ENCODE measurements at regions not wholly inside any gene's neighbourhood (a gene's known extent, or its start where the extent isn't known, plus 50 kb on each side); places are given as distances from the start of the nearest gene placed in this dataset.
A peak's percentile ranks its signal among the peaks of the same experiment; 100 is the strongest.
"Not testable (repeated sequence)": the region's sequence is repeated elsewhere in the genome, so short reads cannot be mapped to it uniquely, and the experiment has no call there.

DNA sequence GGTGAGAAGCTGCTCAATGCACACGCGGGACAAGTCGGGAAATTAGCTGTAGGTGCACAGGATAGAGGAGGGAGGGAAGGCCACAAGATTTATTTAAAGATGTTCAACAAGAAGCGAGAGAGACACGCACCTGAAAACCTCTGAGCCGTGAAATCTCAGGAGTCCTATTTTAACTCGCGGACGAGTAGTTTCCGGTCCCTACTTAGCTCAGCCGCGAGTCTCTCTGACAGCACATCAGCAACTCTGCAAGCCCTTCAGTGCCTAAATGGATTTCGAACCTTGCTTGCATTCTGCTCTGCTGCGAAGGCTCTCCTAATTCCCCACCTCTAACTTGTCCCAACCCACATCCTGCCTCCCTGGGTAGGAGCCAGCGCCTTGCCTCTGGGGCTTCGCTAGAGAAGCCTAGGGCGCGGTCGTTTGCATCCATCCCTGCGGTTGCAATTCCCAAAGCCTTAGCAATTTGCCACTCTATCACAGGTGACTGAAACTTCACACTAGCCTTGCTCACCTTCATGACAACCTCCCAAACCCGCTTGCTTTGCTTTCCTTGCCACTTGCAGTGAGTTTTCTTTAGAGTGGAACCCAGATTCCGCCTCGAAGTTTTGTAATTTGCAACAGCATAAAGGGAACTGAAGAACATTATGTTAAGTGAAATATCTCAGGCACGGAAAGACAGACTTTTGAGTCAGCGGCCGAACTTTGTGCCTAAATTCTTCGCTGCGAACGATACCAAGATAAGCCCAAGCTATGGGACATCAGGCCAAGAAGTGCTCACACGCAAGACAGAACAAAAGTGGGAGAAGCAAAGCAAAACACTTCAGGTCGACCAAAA, 202.8 kb downstream of the KDM5D start:
- no peak for DNase-seq (ENCODE audit: low read depth in 2 of 2)

DNA sequence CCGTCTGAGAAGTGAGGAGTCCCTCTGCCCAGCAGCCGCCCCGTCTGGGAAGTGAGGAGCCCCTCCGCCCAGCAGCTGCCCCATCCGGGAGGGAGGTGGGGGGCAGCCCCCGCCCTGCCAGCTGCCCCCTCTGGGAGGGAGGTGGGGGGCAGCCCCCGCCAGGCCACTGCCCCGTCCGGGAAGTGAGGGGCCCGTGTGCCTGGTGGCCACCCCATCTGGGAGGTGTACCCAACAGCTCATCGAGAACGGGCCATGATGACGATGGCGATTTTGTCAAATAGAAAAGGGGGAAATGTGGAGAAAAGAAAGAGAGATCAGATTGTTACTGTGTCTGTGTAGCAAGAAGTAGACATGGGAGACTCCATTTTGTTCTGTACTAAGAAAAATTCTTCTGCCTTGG, 208.8 kb downstream of the KDM5D start:
- DNase-seq (ENCODE audit: low read depth in 2 of 2): not testable (repeated sequence)

DNA sequence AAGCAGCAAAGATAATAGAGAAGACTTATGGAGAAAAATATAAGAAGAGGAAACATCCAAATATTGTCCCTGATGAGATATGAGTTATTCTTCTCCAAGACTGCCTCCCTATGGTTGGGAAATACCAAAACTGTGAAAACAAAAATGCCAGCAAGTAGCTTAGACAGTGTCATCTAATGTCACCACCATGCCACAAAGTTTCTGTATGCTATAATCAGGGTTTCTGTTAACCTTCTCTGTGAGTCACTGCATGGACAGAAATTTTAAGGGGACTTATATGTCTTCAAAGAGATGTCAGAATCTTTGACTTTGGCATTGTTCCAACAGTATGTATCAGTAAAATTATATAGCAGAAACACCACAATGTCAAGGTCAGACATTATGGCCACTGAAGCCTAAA, 222.6 kb downstream of the KDM5D start:
- DNase-seq (ENCODE audit: low read depth in 2 of 2): no peak

DNA sequence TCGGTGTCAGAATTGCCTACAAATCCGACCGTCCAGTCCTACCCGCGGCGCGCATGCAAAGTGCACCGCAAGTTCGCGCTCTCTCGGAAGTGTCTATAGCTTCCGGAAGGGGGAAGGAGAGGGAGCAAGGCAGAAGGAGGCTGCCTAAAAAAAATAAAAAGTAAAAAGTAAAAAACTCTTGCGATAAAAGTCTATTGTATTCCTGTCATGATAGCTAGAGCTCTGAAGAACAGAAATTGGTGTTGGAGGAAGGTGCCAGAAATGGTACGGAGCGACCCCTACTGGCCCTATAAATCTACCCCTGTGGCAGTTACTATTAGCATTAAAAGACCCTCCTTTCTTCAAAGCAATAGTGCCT, 241.5 kb downstream of the KDM5D start:
- peak in 1 of 2 donors; percentile 18 for DNase-seq (ENCODE audit: low read depth in 2 of 2)

DNA sequence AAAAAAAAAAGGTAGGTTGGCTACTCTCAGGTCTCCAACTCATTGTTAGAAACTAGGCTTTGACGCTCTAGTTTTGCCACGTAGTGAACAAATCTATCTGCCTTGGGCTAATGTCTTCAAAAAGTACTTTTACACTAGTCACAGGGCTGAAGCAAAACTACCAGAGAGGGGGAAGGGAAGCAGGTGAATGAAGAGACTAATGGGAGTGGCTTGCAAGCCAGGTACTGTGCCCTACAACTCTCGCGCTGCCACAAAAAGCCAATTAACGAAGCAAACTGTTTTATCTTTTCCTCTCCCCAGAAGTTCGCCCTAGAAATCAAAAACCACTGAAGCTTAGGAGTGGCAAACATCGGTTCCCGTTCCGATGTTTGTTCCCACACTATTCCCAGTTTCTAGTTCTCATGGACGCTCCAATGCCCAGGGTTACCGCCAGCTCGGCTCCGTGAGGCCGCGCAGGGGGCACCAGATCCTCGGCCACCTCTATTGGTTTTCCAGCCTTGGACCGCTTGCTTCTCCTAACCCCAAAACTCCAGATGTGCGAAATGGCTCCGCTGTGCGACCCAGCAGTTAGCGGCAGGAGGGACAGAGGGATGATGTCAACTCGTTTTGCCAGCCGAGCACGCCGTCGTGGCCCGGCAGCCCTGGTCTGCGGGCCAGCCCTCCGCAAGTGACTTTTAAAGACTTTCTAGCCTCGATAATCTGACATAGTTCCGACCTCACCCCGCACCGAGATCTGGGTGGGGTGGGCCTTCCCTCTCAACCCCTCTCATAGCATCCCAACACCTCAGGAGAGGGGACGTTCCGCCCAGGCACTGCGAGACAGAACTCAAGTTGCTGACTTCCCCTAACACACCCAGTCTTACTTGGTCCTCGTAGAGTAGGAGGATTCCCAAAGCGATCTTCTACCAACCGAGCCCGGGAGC, 242.1 kb downstream of the KDM5D start:
- DNase-seq (ENCODE audit: low read depth in 2 of 2): peak in 1 of 2 donors; percentile 2

DNA sequence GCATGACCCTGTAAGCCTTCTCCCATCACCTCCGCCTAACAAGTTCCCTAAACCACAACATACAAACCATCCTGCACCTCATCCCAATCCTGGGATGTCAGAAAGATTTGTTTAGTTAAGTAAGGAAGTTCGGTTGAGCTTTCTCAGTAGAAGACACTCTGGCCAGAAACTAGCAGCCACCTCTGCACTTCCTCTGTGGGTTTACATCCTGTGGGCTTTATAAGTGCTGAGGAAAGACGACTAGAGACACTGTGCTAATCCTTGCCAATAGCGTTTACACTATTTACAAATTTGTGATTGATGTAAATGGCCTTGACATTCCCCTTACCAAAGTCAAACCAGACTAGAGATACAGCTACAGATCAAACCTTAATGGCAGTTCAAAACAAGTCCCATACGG, 246.0 kb downstream of the KDM5D start:
- no peak for DNase-seq (ENCODE audit: low read depth in 2 of 2)

DNA sequence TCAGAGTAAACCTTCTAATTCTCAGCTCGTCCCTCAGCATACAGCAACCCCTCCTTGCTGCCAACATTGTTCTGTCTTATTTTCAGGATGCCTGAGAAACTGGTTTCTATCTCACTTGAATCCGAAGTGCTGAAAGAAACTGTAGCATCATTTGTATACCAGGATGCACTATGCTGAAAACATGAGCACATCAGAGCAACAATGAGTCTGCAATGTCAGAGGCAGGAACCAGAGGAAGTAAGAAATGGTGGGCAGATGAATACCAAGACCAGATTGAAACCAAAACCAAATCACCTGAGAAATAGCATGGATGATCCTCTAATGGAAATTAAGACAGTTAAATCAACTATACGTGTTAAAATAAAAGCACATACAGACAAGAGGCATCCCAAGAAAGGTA, 257.0 kb downstream of the KDM5D start:
- no peak for DNase-seq (ENCODE audit: low read depth in 2 of 2)

DNA sequence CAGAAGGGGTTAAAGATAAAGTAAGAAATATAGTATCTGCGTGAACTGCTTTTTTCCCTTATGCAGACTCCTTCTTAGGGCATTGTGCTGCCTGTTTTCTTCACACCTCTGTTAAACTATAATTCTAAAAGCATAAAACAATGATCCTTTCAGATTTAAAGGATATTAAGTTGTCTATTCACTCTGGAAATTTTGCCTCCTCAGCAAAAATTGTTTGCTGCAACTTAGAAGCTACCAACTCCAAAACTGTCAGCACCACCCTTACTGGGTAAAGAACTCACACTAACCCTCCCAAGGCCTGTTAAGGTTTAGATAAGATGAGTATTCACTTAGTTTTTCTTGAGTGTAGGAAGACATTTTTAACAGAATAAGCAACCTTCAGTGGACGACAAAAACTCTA, 259.5 kb downstream of the KDM5D start:
- no peak for DNase-seq (ENCODE audit: low read depth in 2 of 2)

DNA sequence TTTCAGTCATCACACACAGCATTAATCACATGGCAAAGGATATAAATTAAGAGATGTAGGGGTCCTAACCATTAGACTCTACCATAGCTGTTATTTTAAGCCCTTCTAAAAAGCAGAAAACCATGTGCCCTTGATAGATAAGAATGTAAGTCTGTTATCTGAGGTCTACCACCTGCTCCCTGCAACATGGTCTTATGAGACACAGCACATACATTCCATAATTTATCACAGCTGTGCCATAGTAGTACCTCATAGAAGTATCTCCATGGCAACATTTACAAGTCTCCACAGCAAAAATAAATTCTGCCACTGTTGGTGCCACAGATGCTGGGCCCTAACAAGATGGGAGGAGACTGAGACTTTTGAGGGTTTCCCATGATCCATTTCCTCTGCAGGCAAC, 265.4 kb downstream of the KDM5D start:
- DNase-seq (ENCODE audit: low read depth in 2 of 2): no peak

DNA sequence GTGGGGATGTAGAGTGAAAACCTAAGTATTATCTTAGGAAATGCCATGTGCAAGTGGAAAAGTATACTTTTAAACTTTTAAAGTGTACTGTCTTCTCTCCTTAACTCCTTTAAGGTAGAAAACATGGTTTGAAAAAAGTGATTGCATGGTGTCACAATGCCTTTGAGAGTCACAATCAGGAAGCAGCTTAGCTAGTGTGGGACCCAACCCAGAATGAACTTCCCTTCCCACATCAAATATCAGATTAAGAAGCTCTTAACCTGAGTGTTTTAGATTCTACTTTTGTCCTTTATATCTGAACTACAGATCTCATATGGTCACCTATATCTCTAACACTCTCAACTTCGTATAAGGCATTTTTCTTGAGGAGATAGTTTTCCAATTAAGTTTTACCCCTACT, 266.6 kb downstream of the KDM5D start:
- no peak for DNase-seq (ENCODE audit: low read depth in 2 of 2)

DNA sequence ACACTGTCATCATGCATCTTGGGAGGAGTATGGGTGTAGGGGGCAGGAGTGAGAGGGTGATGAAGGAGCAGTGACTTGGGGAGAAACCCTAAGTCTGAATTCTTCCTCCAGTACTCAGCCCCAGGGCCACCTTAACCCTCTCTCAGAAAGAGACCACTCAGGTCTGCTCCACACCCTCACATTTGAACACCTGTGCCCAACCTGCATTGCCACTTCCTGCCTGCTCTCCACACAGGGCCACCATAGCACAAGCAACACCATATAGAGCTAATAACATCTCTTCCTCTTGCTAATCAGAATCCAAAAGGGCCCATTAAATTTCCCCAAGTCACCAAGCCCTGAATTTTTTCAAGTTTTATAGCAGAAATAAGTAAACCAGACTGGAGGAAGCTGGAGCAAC, 278.7 kb downstream of the KDM5D start:
- no peak for DNase-seq (ENCODE audit: low read depth in 2 of 2)

DNA sequence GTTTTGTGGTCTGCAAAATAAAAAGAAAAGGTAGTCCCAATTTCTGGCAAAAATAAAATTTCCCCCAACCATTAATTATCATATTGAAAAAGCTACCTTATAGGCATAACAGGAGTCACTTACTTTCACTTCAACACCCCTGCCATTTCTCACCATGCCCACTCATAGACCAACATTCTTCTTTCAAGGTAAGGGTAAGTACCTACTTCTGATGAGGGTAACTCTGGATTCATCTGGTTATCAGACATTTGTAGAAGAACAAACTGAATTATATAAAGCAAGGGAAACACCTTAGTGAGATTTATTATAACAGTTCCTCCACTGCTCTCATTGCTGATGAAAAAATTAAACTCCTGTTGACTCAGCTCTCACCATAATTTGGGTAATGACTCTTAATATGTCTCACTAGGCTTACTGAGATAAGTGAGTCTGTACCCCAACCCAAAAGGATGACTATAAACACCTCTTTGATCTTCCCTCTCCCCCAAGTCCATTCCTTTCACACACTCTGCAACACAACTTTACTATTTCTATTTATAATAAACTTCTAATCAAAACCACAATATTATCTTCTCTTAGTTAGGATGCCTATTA, 287.6 kb downstream of the KDM5D start:
- no peak for DNase-seq (ENCODE audit: low read depth in 2 of 2)

DNA sequence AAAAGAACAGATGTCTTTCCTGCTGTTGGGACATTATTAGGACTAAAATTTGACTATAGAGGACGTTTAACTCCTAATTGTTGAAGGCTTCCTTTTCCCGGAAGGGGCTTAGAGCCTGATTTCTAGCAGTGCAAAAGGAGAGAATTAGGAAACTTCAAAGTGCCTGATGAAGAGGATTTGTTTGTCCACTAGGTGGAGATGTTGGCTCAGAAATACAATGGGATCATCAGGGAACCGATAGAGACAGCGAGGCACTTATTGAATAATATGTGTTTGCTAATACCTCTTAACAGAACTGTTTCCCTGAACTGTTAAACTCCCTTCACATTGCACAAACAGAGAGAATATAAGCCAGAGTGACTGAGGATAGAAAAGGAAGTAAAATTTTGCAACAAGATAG, 311.5 kb downstream of the KDM5D start:
- DNase-seq (ENCODE audit: low read depth in 2 of 2): no peak

DNA sequence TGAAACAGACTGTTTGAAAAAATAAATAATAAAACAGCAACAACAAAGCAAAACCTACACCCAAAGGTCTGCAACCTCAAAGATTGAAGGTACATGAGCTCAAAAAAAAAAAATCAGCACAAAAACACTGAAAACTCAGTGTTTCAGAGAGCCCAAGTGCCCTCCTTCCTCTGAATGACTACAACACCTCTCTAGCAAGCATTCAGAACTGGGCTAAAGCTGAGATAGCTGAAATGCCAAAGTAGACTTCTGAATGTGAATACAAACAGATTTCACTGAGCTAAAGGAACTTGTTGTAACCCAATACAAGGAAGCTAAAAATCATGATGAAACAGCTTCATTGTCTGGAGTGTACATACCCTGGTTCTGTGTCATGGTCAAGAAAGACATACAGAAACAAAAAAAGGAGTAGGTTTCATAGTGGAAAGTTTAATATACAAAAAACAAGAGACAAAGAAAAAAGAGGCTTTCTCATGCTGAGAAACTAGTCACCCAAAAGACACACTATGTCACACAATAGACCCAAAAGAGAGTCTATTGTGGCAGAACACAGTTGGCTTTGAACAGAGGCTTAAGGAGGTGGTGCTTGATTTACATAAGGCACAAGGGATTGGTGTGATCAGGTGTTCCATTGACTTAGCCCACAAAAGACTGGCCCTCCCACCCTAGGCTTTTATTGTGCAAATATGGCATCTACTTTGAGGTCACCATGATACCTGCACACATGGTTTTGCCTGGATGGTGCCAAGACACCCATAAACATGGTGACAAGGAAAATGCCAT, 316.6 kb downstream of the KDM5D start:
- no peak for DNase-seq (ENCODE audit: low read depth in 2 of 2)

DNA sequence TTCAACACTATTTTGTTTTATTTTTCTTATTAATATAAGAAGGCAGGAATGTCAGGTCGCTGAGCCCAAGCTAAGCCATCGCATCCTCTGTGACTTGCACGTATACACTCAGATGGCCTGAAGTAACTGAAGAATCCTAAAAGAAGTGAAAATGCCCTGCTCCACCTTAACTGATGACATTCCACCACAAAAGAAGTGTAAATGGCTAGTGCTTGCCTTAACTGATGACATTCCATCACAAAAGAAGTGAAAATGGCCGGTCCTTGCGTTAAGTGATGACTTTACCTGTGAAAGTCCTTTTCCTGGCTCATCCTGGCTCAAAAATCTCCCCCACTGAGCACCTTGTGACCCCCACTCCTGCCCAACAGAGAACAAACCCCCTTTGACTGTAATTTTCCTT, 317.3 kb downstream of the KDM5D start:
- DNase-seq (ENCODE audit: low read depth in 2 of 2): not testable (repeated sequence)

DNA sequence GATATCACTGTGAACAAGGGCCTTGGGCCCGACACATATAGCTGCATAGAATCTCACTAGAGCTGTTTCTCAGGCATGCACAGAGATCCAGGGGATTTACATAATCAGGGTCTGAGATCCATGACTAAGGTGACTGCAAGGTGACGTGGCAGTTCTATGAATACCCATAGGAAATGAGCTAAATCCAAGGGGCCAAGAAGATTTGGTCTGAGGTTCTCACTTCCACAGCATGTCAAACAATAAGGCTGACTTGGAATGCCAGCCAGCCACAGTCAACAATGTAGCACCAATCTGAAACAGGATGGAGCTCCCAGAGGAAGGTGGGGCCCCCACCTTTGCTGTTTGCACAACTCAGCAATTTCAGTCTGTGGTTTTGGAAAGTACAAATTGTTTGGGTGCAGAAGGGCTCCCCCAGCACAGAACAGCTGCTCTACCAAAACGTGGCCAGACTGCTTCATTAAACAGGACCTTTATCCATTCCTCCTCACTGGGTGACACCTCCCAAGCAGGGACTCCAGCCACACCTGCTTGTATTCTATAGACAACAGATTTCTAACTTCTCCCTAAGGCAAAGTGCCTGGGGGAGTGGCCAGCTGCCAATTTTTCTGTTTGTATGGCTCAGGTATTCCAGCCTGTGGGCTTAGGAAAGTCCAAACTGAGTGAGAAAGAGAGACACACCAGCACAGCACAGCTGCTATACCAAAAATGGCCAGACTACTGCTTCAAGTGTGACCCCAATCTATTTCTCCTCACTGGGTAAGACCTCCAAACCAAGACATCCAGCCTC, 333.4 kb downstream of the KDM5D start:
- no peak for DNase-seq (ENCODE audit: low read depth in 2 of 2)

DNA sequence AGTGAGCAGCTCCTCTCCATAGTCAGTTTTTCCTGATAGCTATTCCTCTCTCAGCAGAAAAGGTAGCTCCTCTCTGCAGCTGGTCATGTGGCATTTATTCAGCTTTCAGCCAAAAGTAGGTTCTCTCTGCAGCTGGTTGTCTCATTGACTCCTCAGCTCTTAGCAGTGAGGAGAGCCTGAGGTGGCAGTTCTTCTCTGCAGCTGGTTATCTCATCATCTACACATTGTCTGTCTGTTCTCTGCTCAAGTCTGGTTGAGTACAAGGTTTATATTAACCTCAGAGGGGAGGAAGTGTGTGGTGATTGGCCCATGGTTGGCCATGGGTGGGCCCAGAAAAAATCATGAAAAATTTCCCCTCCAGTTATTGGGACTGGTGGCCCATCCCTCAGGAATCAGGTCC, 338.3 kb downstream of the KDM5D start:
- no peak for DNase-seq (ENCODE audit: low read depth in 2 of 2)

DNA sequence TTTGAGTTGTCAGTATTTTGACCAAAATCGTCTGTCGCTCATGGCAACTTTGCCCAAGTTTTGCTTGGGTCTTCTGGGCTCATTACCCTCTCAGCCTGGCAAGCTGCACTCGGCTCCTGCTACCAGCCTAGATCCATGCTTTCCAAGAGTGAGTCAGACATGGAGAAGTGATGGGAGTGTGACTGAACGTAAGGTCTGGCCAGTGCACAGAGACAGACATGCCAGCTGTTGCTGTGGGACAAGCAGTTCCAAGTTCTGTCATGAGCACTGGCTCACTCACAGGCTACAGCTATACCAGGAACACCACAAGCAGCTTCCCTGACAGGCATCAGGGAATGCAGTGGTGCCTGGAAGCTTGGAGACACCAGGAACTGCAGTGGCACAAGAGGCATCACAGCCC, 338.9 kb downstream of the KDM5D start:
- DNase-seq (ENCODE audit: low read depth in 2 of 2): no peak

DNA sequence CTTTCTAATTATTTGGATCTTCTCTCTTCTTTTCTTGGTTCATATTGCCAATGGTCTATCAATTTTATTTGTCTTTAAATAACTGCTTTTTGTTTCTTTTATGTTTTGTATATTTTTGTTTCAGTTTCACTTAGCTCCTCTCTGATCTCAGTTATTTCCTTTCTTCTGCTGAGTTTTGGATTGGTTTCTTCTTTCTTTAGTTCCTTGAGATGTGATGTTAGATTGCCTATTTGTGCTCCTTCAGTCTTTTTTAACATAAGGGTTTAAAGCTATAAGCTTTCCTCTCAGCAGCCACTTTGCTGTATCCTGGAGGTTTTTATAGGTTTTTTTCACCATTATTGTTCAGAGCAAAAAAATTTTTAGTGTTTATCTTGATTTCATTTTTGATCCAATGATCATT, 351.6 kb downstream of the KDM5D start:
- no peak for DNase-seq (ENCODE audit: low read depth in 2 of 2)

DNA sequence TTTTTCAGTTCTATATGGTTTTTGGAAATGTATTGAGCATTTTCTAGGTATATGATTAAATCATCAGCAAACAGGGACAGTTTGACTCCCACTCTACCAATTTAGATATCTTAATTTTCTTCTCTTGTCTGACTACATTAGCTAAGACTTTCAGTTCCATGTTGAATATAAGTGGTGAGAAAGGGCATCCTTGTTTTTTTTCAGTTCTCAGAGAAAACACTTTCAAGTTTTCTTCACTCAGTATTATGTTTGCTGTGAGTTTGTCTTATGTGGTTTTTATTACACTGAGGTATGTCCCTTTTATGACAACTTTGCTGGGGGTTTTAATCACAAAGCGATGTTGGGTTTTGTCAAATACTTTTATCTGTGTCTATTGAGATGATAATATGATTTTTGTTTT, 352.6 kb downstream of the KDM5D start:
- no peak for DNase-seq (ENCODE audit: low read depth in 2 of 2)

DNA sequence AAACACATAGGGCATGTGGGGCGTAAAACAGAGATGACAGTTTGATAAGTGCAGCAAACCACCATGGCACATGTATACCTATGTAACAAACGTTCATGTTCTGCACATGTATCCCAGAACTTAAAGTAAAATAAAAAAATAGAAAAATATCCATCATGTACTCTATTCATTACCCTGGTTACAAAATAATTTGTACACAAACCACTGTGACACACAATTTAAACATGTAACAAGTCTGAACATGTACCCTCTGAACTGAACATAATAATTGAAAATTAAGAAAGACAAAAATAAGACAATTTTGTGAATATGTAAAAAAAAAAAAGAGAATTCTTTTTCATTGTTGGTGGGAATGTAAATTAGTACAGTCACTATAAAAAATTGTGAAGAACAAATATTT, 379.2 kb downstream of the KDM5D start:
- no peak for DNase-seq (ENCODE audit: low read depth in 2 of 2)

All from stimulated activated CD4-positive, alpha-beta T cell treated with anti-CD3 and anti-CD28 coated beads, Interleukin-4, amount 100 ng/mL, for 48 hours (primary cell).